Astrocyte of the cerebellum (primary cell): ENCODE measurements at regions not wholly inside any gene's neighbourhood (a gene's known extent, or its start where the extent isn't known, plus 50 kb on each side); places are given as distances from the start of the nearest gene placed in this dataset.

ENCODE experiments used
- DNase-seq: peaks from one replicate; pipeline ENCODE4 v3.0.0-alpha.2; 2011; ENCODE audit warnings: low read depth
- H3K4me3 ChIP-seq: 2 replicates; pipeline ENCODE4 v1.5.1; 2011; ENCODE audit warnings: mild to moderate bottlenecking, low read depth, low read length, moderate library complexity
- in situ Hi-C: cut with HindIII; loops from 2 replicates; pipeline ENCODE4 v1.10.0; 2017; ENCODE audit warnings: low sequenced_read_pairs
- TF ChIP-seq, protein P1 (sequence below): IDR thresholded peaks from 2 replicates; pipeline ENCODE4 v1.5.1; 2012; ENCODE audit warnings: low read length, low read depth, moderate library complexity, mild to moderate bottlenecking; ENCODE audit errors: missing control alignments

DNA sequence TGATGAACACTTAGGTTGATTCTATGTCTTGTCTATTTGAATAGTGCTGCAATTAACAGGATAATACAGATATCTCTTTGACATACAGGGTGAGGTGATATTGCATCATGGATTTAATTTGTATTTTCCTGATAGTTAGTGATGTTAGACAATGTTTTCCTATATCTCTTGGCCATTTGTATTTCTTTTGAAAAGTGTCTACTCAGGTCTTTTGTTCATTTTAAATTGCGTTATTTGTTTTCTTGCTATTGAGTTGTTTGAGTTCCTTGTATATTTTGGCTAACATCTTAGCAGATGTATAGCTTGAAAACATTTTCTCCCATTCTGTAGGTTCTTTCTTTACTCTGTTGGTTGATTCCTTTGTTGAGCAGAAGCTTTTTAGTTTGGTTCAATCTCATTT, 460.6 kb downstream of the CCDC91 start:
- no peak for DNase-seq

DNA sequence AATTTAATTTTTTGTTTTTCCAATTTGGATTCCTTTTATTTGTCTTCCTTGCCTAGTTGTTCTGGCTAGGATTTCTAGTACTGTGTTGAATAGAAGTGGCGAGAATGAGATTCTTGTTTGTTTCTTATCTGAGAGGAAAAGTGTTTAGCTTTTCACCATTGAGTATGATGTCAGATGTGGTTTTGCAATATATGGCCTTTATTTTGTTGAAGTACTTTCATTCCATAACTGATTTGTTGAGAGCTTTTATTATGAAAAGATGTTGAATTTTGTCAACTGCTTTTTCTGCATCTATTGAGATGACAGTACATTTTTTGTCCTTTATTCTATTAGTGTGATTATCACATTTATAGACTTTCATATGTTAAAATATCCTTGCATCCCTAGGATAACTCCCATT, 462.0 kb downstream of the CCDC91 start:
- in situ Hi-C loops, result no loop called here
- DNase-seq, result no peak
- TF ChIP-seq, protein P1, sequence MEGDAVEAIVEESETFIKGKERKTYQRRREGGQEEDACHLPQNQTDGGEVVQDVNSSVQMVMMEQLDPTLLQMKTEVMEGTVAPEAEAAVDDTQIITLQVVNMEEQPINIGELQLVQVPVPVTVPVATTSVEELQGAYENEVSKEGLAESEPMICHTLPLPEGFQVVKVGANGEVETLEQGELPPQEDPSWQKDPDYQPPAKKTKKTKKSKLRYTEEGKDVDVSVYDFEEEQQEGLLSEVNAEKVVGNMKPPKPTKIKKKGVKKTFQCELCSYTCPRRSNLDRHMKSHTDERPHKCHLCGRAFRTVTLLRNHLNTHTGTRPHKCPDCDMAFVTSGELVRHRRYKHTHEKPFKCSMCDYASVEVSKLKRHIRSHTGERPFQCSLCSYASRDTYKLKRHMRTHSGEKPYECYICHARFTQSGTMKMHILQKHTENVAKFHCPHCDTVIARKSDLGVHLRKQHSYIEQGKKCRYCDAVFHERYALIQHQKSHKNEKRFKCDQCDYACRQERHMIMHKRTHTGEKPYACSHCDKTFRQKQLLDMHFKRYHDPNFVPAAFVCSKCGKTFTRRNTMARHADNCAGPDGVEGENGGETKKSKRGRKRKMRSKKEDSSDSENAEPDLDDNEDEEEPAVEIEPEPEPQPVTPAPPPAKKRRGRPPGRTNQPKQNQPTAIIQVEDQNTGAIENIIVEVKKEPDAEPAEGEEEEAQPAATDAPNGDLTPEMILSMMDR, result no peak
- H3K4me3 ChIP-seq, result no peak overlapping the region

More for the DNA sequence above, 460.6 kb downstream of the CCDC91 start:
- in situ Hi-C loops, result no loop called here
- no peak overlapping the region for H3K4me3 ChIP-seq
- TF ChIP-seq, protein P1, result no peak

DNA sequence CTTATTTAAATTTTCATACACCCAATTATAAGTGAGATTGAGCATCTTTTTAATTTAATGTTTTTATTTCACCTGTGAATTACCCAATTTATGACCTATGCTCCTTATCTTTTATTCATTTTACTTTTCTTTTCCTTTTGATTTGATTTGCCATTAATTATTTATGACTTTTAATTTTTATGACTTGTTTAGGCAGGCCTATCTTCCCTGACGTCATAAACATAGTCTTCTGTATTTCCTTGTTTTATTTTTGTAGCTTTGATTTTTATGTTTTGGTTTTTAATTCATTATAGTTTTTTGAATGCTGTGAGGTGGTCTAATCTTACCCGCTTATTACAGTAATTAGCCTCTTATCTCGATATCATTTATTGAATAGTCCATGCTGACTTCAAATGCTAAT, 467.1 kb upstream of the FAR2 start:
- TF ChIP-seq, protein P1, result no peak

DNA sequence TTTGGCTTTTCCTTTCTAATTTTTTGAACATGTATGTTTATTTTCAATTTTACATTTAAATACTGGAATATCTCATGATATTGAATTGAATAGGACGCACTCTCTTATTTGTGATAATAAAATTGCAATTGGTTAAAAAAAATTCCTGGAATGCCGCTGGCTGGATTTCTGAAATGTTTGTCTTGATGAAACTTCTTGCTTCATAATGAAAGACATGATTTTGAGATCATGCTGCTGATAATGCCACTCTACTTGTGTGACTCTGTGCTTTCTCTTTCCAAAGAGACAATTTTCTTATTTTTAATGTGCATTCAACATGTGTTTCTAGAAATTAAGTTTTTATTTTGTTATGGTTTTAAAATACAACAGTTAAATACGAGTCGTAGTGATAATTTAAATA, 465.7 kb upstream of the FAR2 start:
- in situ Hi-C loops, result no loop called here
- no peak overlapping the region for H3K4me3 ChIP-seq
- TF ChIP-seq, protein P1, result no peak
- DNase-seq, result no peak

More for the DNA sequence above, 467.1 kb upstream of the FAR2 start:
- in situ Hi-C loops, result no loop called here
- DNase-seq, result no peak
- no peak overlapping the region for H3K4me3 ChIP-seq

DNA sequence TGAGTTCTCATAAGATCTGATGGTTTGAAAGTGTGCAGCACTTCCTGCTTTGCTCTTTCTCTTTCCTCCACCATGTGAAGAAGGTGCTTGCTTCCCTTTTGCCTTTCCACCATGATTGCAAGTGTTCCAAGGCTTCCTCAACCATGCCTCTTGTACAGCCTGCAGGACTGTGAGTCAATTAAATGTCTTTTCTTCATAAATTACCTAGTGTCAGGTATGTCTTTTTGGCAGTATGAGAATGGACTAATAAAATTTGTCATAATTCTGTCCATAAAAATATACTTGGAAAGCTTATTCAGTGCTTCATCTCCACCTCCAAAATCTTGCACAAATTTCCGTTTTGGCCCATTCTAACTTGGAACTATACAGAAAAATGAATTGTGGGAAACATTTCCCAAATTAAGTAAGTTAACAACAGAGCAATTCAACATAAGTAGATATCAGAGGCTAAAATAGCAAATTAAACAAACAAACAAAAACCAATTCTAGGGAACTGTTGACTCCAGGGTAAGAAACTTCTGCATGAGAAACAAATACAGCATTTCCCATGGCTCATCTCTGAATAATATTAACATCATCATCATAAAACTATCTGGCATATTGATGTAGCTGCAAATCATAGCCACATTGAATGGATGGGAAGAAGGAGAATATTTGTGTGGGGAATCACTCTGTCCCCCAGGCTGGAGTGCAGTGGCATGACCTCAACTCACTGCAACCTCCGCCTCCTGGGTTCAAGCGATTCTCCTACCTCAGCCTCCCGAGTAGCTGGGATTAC, 459.5 kb upstream of the FAR2 start:
- TF ChIP-seq, protein P1, result no peak
- H3K4me3 ChIP-seq, result no peak overlapping the region
- no peak for DNase-seq
- in situ Hi-C loops, result no loop called here

DNA sequence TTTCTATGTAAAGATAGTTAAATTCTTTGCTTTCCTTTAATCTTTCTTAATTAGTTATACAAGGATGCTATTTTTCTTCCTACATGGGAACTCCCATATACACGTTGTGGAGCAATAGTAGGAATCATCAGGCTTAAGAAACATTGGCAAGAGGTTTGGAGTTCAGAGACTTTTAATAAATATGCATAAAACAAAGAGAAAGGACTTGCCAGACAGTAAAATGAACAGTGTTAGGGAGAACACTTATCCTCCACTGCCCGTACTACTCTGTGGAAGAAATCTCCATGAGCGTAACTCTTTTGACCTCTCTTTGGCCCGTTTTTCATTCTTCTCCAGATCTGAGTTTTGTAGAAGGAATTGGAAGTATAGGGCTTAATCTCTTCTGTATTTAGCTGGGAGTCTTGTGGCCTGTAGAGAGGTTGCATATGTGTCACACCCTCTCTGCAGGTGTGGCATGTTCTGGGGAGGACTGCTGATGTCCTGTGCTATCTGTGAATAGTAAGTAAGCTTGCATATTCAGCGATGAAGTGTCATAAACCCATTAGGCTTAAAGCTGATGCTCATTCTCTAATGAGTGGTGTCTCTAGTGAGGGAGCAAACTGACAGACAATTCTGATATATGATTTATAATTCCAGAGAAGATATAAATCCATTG, 455.4 kb upstream of the FAR2 start:
- no peak overlapping the region for H3K4me3 ChIP-seq
- TF ChIP-seq, protein P1, result no peak
- in situ Hi-C loops, result no loop called here
- no peak for DNase-seq
